Chondrocyte (in vitro differentiated cells): ENCODE measurements at regions not wholly inside any gene's neighbourhood (a gene's known extent, or its start where the extent isn't known, plus 50 kb on each side); places are given as distances from the start of the nearest gene placed in this dataset.
"Not testable (repeated sequence)": the region's sequence is repeated elsewhere in the genome, so short reads cannot be mapped to it uniquely, and the experiment has no call there.

Experiments
- DNase-seq: peaks from one replicate; pipeline ENCODE4 v3.0.0; 2021; ENCODE audit warnings: mixed read lengths, low spot score
- H3K27ac Mint-ChIP-seq: one replicate; pipeline ENCODE4 v1.8.0; 2021; ENCODE audit warnings: mild to moderate bottlenecking, moderate library complexity, mixed read lengths; ENCODE audit not compliant: unreplicated experiment
- H3K27me3 Mint-ChIP-seq: 2 replicates; pipeline ENCODE4 v1.8.0; 2021; ENCODE audit warnings: low read depth, mixed read lengths
- H3K36me3 Mint-ChIP-seq: 2 replicates; pipeline ENCODE4 v1.8.0; 2021; ENCODE audit warnings: low read depth, mixed read lengths
- H3K4me1 Mint-ChIP-seq: 2 replicates; pipeline ENCODE4 v1.8.0; 2021; ENCODE audit warnings: low read depth, mild to moderate bottlenecking, mixed read lengths
- H3K4me3 Mint-ChIP-seq: one replicate; pipeline ENCODE4 v1.8.0; 2021; ENCODE audit warnings: mild to moderate bottlenecking, moderate library complexity, mixed read lengths; ENCODE audit not compliant: unreplicated experiment
- H3K9me3 Mint-ChIP-seq: 2 replicates; pipeline ENCODE4 v1.8.0; 2021; ENCODE audit warnings: low read depth, mixed read lengths
- CTCF ChIP-seq: fragments of 200-600 bp; sonication (generic); IDR thresholded peaks from 2 replicates; pipeline ENCODE4 v1.5.0; 2021; ENCODE audit warnings: antibody characterized with exemption, mild to moderate bottlenecking, moderate library complexity

GRCh38 chr10:90227786-90228185, 526.4 kb downstream of the KIF20B start:
- Mint-ChIP-seq H3K4me1 (peaks cover 5% of the 10 kb centered on the region), H3K9me3 (peaks cover 2% of the 10 kb centered on the region), H3K36me3 (no peaks in the 10 kb centered on the region), H3K4me3 (no peak overlapping the region), H3K27me3 (no peaks in the 10 kb centered on the region), H3K27ac (no peak overlapping the region)
- DNase-seq: no peak
- no peak for TF ChIP-seq CTCF

- H3K9me3 Mint-ChIP-seq: peaks cover 8% of the 10 kb centered on the region
- H3K27ac Mint-ChIP-seq: no peak overlapping the region
- no peak for TF ChIP-seq CTCF
- H3K36me3 Mint-ChIP-seq: no peaks in the 10 kb centered on the region
- no peak for DNase-seq
- no peak overlapping the region for H3K4me3 Mint-ChIP-seq
- no peaks in the 10 kb centered on the region for H3K4me1 Mint-ChIP-seq
- H3K27me3 Mint-ChIP-seq: no peaks in the 10 kb centered on the region
Observed at GRCh38 chr10:90229486-90229885, 528.1 kb downstream of the KIF20B start.

GRCh38 chr10:90233805-90234204, 532.4 kb downstream of the KIF20B start:
- not testable (repeated sequence) for DNase-seq
- H3K9me3 Mint-ChIP-seq: peaks cover 15% of the 10 kb centered on the region

GRCh38 chr10:90245623-90246022, 544.2 kb downstream of the KIF20B start:
- no peak for TF ChIP-seq CTCF
- H3K27ac Mint-ChIP-seq: no peak overlapping the region
- DNase-seq: no peak
- no peak overlapping the region for H3K4me3 Mint-ChIP-seq
- peaks cover 22% of the 10 kb centered on the region for H3K27me3 Mint-ChIP-seq
- H3K9me3 Mint-ChIP-seq: no peaks in the 10 kb centered on the region
- no peaks in the 10 kb centered on the region for H3K36me3 Mint-ChIP-seq
- H3K4me1 Mint-ChIP-seq: no peaks in the 10 kb centered on the region

More at GRCh38 chr10:90233805-90234204, 532.4 kb downstream of the KIF20B start:
- H3K36me3 Mint-ChIP-seq, H3K4me1 Mint-ChIP-seq, H3K27me3 Mint-ChIP-seq, H3K27ac Mint-ChIP-seq, H3K4me3 Mint-ChIP-seq: not testable (repeated sequence)

- not testable (repeated sequence) for H3K27ac Mint-ChIP-seq, H3K4me1 Mint-ChIP-seq, H3K27me3 Mint-ChIP-seq, DNase-seq, H3K36me3 Mint-ChIP-seq, H3K9me3 Mint-ChIP-seq, H3K4me3 Mint-ChIP-seq
Observed at GRCh38 chr10:90250784-90251183, 549.4 kb downstream of the KIF20B start.

GRCh38 chr10:90269699-90270098, 568.3 kb downstream of the KIF20B start:
- Mint-ChIP-seq H3K9me3 (peaks cover 5% of the 10 kb centered on the region), H3K4me1 (no peaks in the 10 kb centered on the region), H3K36me3 (no peaks in the 10 kb centered on the region), H3K4me3 (no peak overlapping the region), H3K27me3 (peaks cover 24% of the 10 kb centered on the region), H3K27ac (no peak overlapping the region)
- DNase-seq: no peak
- no peak for TF ChIP-seq CTCF
